Vagina (tissue), 2 donors: ENCODE measurements at regions not wholly inside any gene's neighbourhood (a gene's known extent, or its start where the extent isn't known, plus 50 kb on each side); places are given as distances from the start of the nearest gene placed in this dataset.

ENCODE experiments used
- POLR2A ChIP-seq, 2 donors: fragments of 450-650 bp; IDR thresholded peaks; one replicate each; pipeline ENCODE4 v1.6.1; 2017; ENCODE audit warnings: antibody characterized with exemption in 2 of 2, mild to moderate bottlenecking in 2 of 2, moderate library complexity in 2 of 2
- TF ChIP-seq, protein P1 (sequence below), 3 experiments: fragments of 450-650 bp in 2 of 3; fragments of 200-600 bp in 1 of 3; sonication (generic) in 1 of 3; IDR thresholded peaks; one replicate each; pipeline ENCODE4 v1.5.1; 2017 to 2019; ENCODE audit warnings: antibody characterized with exemption in 3 of 3, mild to moderate bottlenecking in 2 of 3, moderate library complexity in 2 of 3

DNA sequence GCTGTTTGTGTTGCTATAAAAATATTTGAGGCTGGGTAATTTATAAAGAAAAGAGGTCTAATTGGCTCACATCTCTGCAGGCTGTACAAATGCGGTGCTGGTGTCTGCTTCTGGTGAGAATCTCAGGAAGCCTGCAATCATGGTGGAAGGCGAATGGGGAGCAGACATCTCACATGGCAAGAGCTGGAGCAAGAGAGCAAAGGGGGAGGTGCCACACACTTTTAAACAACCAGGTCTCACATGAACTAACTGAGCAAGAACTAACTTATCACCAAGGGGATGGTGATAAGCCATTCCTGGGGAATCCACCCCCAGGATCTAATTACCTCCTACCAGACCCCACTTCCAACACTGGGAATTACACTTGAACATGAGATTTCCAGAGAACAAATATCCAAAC is 300.7 kb upstream of the MDGA2 start:
- TF ChIP-seq, protein P1, sequence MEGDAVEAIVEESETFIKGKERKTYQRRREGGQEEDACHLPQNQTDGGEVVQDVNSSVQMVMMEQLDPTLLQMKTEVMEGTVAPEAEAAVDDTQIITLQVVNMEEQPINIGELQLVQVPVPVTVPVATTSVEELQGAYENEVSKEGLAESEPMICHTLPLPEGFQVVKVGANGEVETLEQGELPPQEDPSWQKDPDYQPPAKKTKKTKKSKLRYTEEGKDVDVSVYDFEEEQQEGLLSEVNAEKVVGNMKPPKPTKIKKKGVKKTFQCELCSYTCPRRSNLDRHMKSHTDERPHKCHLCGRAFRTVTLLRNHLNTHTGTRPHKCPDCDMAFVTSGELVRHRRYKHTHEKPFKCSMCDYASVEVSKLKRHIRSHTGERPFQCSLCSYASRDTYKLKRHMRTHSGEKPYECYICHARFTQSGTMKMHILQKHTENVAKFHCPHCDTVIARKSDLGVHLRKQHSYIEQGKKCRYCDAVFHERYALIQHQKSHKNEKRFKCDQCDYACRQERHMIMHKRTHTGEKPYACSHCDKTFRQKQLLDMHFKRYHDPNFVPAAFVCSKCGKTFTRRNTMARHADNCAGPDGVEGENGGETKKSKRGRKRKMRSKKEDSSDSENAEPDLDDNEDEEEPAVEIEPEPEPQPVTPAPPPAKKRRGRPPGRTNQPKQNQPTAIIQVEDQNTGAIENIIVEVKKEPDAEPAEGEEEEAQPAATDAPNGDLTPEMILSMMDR (IDR thresholded peaks at IDR 0.05): no peak
- TF ChIP-seq POLR2A (IDR thresholded peaks at IDR 0.05): no peak
